AG09319 (cell line): ENCODE measurements at regions not wholly inside any gene's neighbourhood (a gene's known extent, or its start where the extent isn't known, plus 50 kb on each side); places are given as distances from the start of the nearest gene placed in this dataset.

Experiments used
- DNase-seq: peaks from one replicate; pipeline ENCODE4 v3.0.0-alpha.2; 2010; ENCODE audit warnings: low read depth; ENCODE audit errors: extremely low read depth
- CTCF ChIP-seq: IDR thresholded peaks from 2 replicates; pipeline ENCODE4 v1.5.1; 2011; ENCODE audit warnings: low read depth, mild to moderate bottlenecking, inconsistent platforms, low read length, moderate library complexity

GRCh38 chr5:56342616-56343015, 109.5 kb upstream of the ANKRD55 start:
- TF ChIP-seq CTCF = no peak
- no peak for DNase-seq

GRCh38 chr5:56340196-56340980, 107.3 kb upstream of the ANKRD55 start:
- no peak for TF ChIP-seq CTCF
- no peak for DNase-seq

- no peak for DNase-seq
- TF ChIP-seq CTCF = no peak
Observed at GRCh38 chr5:56339732-56340131, 106.6 kb upstream of the ANKRD55 start.

GRCh38 chr5:56337715-56338319, 104.7 kb upstream of the ANKRD55 start:
- no peak for DNase-seq
- no peak for TF ChIP-seq CTCF

- no peak for DNase-seq
- TF ChIP-seq CTCF = no peak
Observed at GRCh38 chr5:56335212-56335611, 102.1 kb upstream of the ANKRD55 start.

GRCh38 chr5:56330806-56331205, 97.7 kb upstream of the ANKRD55 start:
- no peak for DNase-seq
- TF ChIP-seq CTCF = no peak

GRCh38 chr5:56330167-56330566, 97.0 kb upstream of the ANKRD55 start:
- no peak for TF ChIP-seq CTCF
- DNase-seq = no peak
